ENCODE measurements at regions not wholly inside any gene's neighbourhood (a gene's known extent, or its start where the extent isn't known, plus 50 kb on each side); places are given as distances from the start of the nearest gene placed in this dataset.

GRCh38 chr10:131636841-131637724 is 263.7 kb upstream of the PPP2R2D start:
- no peak for DNase-seq

GRCh38 chr10:131638049-131638879 is 262.5 kb upstream of the PPP2R2D start:
- DNase-seq: no peak

- no peak for DNase-seq
Observed at GRCh38 chr10:131638880-131639278, 261.9 kb upstream of the PPP2R2D start.

- DNase-seq: no peak
Observed at GRCh38 chr10:131640045-131640644, 260.7 kb upstream of the PPP2R2D start.

- DNase-seq: no peak
Observed at GRCh38 chr10:131641231-131641630, 259.6 kb upstream of the PPP2R2D start.

GRCh38 chr10:131641898-131642297 is 258.9 kb upstream of the PPP2R2D start:
- no peak for DNase-seq

GRCh38 chr10:131642966-131643365 is 257.8 kb upstream of the PPP2R2D start:
- no peak for DNase-seq

GRCh38 chr10:131644289-131644688 is 256.5 kb upstream of the PPP2R2D start:
- no peak for DNase-seq

GRCh38 chr10:131644864-131645658 is 255.7 kb upstream of the PPP2R2D start:
- DNase-seq: no peak

- DNase-seq: no peak
Observed at GRCh38 chr10:131645756-131646155, 255.1 kb upstream of the PPP2R2D start.

GRCh38 chr10:131646551-131647525 is 254.0 kb upstream of the PPP2R2D start:
- DNase-seq: no peak

GRCh38 chr10:131647789-131648188 is 253.0 kb upstream of the PPP2R2D start:
- no peak for DNase-seq

GRCh38 chr10:131648386-131649020 is 252.3 kb upstream of the PPP2R2D start:
- DNase-seq: no peak

GRCh38 chr10:131649617-131650016 is 251.2 kb upstream of the PPP2R2D start:
- DNase-seq: no peak

- no peak for DNase-seq
Observed at GRCh38 chr10:131650169-131650705, 250.6 kb upstream of the PPP2R2D start.

GRCh38 chr10:131650771-131651673 is 249.8 kb upstream of the PPP2R2D start:
- no peak for DNase-seq

GRCh38 chr10:131651674-131652437 is 249.0 kb upstream of the PPP2R2D start:
- no peak for DNase-seq

GRCh38 chr10:131652438-131653139 is 248.2 kb upstream of the PPP2R2D start:
- no peak for DNase-seq

All from effector CD4-positive, alpha-beta T cell (primary cell).